ENCODE measurements at regions not wholly inside any gene's neighbourhood (a gene's known extent, or its start where the extent isn't known, plus 50 kb on each side); places are given as distances from the start of the nearest gene placed in this dataset.
"Not testable (repeated sequence)": the region's sequence is repeated elsewhere in the genome, so short reads cannot be mapped to it uniquely, and the experiment has no call there.

- DNase-seq (ENCODE audit: low read depth) = peak; percentile 45
- no peak for TF ChIP-seq CTCF (IDR thresholded peaks at IDR 0.05; ENCODE audit: control insufficient read depth, extremely low read depth, insufficient read depth)
- no peak overlapping the region for H3K4me3 ChIP-seq (ENCODE audit: low read depth, low read length)
Observed at GRCh38 chr20:53785320-53785719, 191.7 kb upstream of the ZNF217 start.

- TF ChIP-seq CTCF (IDR thresholded peaks at IDR 0.05; ENCODE audit: control insufficient read depth, extremely low read depth, insufficient read depth) = no peak
- DNase-seq (ENCODE audit: low read depth) = no peak
- H3K4me3 ChIP-seq (ENCODE audit: low read depth, low read length) = no peak overlapping the region
Observed at GRCh38 chr20:53783768-53784167, 190.1 kb upstream of the ZNF217 start.

- no peak overlapping the region for H3K4me3 ChIP-seq (ENCODE audit: low read depth, low read length)
- TF ChIP-seq CTCF (IDR thresholded peaks at IDR 0.05; ENCODE audit: control insufficient read depth, extremely low read depth, insufficient read depth) = no peak
- no peak for DNase-seq (ENCODE audit: low read depth)
Observed at GRCh38 chr20:53782612-53783246, 189.1 kb upstream of the ZNF217 start.

GRCh38 chr20:53779822-53780221, 186.2 kb upstream of the ZNF217 start:
- TF ChIP-seq CTCF (IDR thresholded peaks at IDR 0.05; ENCODE audit: control insufficient read depth, extremely low read depth, insufficient read depth) = no peak
- no peak overlapping the region for H3K4me3 ChIP-seq (ENCODE audit: low read depth, low read length)
- DNase-seq (ENCODE audit: low read depth) = no peak

GRCh38 chr20:53778736-53779135, 185.1 kb upstream of the ZNF217 start:
- no peak for TF ChIP-seq CTCF (IDR thresholded peaks at IDR 0.05; ENCODE audit: control insufficient read depth, extremely low read depth, insufficient read depth)
- no peak overlapping the region for H3K4me3 ChIP-seq (ENCODE audit: low read depth, low read length)
- DNase-seq (ENCODE audit: low read depth) = no peak

GRCh38 chr20:53778041-53778516, 184.4 kb upstream of the ZNF217 start:
- no peak for DNase-seq (ENCODE audit: low read depth)
- no peak for TF ChIP-seq CTCF (IDR thresholded peaks at IDR 0.05; ENCODE audit: control insufficient read depth, extremely low read depth, insufficient read depth)
- H3K4me3 ChIP-seq (ENCODE audit: low read depth, low read length) = no peak overlapping the region

- not testable (repeated sequence) for H3K4me3 ChIP-seq (ENCODE audit: low read depth, low read length); DNase-seq (ENCODE audit: low read depth)
Observed at GRCh38 chr20:53777402-53777801, 183.8 kb upstream of the ZNF217 start.

All from LNCaP clone FGC (cell line).